ENCODE measurements at regions not wholly inside any gene's neighbourhood (a gene's known extent, or its start where the extent isn't known, plus 50 kb on each side); places are given as distances from the start of the nearest gene placed in this dataset.
"Not testable (repeated sequence)": the region's sequence is repeated elsewhere in the genome, so short reads cannot be mapped to it uniquely, and the experiment has no call there.

DNA sequence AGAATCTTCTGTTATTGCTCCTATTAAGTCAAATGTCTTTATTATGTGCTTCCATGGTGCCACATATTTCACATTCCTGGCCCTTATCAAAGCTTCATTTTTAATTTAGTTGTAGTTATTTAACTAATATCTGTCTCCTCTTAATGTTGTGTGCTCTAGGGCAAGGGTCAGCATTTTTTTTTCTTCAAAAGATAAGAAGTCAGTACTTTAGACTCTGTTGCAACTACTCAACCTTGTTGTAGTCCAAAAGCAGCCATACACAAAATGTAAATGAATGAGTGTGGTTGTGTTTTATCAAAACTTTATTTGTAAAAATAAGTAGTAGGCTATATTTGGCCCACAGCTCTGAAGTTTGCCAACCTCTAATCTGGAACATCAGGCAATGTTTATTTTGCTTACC, 394.7 kb upstream of the CBLB start:
- no peak for DNase-seq (ENCODE audit: low read depth)

DNA sequence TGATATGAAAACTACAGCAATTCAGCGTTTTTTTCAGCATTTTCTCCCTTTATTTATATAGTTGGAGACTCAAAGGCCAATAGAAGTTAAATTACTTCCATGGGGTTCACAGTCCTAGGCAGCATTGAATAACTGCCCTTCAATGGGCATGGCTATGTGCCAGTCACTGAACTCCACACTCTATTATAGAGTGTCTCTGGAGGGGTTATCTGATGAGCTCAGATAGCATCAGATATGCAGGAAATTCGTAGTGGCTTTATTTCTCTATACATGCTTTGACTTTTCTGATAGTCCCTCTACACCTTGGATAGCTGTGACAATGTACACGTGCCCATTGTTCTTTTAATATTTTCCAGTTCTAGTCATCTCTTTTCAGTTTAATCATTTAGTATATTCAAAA, 396.9 kb upstream of the CBLB start:
- no peak for DNase-seq (ENCODE audit: low read depth)

DNA sequence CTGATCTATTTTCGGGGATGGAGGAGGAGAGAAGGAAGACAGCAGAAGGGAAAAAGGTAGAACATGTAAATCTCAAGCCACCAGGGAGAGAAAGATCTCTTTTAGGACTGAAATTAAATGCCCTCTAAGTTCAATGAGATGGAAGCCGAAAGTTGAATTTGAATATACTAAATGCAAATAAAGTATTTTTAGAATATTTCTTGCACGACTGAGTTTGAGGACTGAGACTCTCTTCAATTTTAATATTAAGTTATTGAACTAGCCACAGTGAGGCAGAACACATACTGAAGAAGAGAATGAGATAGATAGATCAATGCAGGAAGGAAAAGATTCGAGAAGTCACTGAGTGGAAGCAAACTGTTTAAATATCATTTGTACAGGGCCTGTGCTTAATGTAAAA, 399.9 kb upstream of the CBLB start:
- no peak for DNase-seq (ENCODE audit: low read depth)

DNA sequence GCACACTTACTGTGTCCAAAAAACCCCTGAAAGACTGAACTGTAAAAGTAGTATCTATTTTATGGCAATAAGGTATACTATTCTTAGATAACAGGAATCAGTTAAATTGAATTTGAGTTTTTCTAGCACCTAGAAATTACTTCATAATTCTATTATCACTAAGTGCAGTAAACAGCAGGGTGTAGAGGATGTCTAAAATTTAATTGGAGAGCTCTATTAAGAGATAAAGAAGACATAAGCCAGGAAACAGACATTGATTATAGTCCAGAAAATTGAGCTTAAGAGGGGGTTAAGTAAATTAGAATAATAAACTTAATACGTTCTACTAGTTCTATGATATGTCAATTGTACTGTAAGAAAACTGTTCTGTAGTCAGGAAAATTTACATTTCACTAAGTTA, 403.5 kb upstream of the CBLB start:
- no peak for DNase-seq (ENCODE audit: low read depth)

DNA sequence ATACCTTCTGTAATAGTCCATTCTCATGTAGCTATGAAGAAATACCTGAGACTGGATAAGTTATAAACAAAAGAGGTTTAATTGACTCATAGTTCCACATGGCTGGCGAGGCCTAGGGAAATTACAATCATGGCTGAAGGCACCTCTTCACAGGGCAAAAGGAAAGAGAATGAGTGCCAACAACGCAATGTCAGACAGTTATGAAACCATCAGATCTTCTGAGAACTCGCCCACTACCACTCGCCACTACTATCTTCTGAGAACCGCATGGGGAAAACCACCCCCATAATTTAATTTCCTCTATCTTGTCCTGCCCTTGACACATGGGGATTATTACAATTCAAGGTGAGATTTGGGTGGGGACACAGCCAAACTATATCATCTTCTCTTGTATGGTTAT, 406.8 kb upstream of the CBLB start:
- no peak for DNase-seq (ENCODE audit: low read depth)

DNA sequence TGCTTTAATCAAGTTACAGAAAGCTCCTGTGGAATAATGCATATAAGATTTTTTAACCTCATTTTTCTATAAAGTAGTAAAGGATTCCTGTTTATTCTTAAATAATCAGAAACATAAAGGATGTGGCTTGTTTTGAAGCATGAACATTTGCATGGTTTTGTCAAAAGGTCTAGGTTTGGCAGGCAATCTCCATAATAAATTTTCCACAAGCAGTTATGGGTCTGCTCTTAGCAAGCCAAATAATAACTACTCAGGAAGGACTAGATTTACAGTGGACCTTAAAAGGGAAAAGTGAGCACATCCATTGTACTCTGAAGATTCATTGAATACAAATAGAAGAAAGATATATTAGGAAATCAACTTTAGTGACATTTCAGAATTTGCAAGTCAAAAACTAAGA, 407.3 kb upstream of the CBLB start:
- no peak for DNase-seq (ENCODE audit: low read depth)

DNA sequence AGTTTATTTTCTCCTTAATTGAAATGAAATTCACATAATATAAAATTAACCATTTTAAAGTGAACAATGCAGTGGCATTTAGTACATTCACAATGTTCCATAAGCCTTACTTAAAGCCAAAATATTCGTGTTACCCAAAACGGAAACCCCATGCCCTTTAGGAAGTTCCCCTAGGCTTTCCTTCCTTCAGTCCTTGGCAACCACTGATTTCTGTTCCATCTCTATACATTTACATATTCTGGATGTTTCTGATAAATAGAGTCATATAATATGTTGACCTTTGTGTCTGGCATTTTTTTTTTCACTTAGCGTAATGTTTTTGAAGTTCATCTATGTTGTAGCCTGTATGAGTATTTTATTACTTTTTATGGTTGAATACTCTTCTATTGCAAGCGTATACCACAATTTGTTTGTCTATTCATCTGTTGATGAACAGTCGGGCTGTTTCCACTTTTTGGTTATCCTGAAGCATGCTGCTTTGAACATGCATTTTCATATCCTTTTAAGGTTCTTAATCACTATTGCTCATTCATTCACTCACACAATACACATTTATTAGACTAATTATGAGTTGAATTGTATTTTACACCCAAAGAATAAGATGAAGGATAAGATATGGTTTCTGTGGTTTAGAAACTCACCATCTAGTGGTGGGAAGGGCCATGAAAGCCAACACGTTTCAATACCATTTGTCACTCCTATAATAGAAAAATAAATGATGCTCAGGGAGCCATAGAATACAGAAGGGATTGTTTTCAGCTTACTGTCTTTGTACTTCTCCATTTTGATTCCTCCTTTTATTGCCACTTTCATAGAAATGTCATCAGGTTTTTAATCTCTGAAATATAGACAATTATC, 408.2 kb upstream of the CBLB start:
- no peak for DNase-seq (ENCODE audit: low read depth)

DNA sequence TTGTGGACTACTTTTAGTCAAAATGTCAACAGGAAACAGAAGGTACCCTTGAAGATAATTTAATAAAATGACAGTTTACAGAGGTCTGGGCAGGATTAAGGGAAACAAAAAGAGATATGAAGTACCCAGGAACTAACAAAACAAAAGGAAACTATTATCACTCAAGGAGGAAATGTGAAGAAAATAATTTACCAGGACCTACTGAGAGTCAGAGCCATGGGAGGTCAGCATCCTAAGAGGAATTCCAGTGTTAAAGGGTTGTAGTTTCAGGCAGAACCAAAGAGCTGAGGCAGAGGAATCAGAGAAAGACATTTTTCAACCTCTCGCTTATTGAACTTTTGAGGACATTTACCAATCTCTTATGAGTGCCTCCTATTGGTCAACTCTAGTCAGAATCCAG, 408.9 kb upstream of the CBLB start:
- no peak for DNase-seq (ENCODE audit: low read depth)

DNA sequence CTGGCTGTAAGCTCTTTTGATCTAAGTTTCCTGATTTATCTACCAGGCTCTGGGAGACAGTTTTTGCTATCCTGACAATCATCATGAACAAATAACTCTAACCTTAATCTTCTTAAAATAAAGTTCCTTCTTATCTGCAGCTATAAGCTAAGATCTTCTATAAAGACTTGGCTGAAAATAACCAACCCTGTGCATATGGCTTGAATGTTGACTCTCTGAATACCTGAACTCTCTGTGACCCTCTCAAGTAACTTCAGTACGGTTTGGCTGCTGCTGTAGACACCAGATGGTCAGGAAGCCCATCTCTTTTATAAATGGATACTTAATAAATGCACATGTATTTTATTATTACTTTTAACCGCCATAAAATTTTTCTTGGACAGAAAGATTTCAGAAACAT, 412.4 kb upstream of the CBLB start:
- no peak for DNase-seq (ENCODE audit: low read depth)

DNA sequence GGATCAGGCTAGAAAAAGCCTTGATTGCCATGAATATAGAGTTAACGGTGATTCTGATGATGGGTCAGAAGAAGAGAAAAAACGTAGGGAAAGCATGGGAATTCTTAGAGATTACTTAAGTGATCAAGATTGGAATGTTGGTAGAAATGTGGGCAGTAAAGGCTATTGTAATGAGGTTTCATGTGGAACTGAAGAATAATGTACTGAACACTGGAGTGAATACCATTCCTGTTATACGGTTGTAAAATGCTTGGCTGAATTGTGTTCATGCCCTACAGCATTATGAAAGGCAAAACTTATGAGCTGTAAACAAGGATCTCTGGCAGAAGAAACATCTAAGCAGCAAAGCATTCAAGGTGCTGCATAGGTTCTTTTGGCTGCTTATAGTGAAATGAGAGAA, 414.1 kb upstream of the CBLB start:
- DNase-seq (ENCODE audit: low read depth) = no peak

DNA sequence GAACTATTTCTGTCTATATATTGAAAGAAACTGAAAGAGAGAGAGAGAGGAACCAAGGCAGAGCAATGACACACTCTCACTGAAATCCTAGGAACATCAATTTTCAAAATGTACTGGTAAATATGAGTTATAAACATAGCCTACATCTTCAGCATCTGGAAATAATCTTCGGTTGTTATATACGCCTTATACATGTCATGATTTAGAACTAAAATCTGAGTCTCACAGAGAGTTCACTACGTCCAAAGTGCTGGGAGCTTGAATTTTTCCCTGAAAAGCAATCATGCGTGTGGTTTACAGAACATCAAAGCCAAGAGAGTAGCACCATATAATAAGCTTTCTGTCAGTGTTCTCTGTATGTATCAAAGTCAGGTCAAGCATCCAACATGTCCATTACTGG, 420.0 kb upstream of the CBLB start:
- no peak for DNase-seq (ENCODE audit: low read depth)

DNA sequence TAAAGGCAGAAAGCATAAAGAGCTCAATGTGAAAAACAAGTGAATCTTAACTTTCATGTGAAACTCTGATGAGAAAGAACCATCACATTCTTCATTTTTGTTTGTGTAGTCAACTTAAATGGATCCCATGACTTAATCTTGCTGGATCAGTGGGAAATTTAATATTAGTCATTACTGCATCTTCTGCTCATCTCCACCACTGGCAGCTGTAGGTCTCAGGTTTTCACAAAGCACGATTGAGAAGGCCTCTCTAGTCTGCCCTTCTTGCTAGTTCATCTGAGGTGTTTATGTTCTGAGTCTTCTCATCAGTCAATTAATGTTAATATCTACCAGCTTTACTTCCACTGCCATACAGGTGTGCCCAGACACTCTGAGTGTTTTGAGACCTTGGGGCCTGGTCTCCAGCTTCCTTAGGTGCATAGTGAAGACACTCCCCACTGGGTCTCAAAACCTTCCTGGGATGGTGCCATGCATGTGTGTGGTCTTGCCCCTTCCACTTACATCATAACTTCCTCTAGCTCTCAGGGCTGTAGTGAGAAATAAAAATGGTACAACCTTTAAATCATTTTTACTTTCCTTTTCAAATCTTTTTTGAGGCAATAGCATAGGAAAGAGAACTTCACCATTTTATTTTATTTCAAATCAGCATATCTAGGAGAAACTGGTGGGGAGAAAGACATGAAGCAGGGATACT, 421.6 kb upstream of the CBLB start:
- DNase-seq (ENCODE audit: low read depth) = no peak

DNA sequence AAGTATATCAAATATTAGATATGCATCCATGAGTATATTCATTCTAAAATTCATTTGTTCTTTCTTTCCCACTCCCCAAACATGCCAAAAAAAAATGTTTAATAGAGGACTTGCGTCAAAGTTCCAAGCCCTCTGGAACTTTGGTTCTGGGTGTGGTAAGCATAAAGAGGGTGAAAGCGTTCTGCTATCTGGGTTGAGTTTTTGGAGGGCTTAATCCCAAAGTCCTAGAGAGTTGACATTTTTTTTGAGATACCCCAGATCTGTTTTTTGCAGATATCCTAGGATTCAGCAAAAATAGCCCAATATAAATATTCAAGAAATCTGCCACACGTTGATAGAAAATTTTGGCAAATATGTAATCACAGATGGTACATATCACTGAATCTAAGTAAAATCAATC, 424.3 kb upstream of the CBLB start:
- DNase-seq (ENCODE audit: low read depth) = no peak

DNA sequence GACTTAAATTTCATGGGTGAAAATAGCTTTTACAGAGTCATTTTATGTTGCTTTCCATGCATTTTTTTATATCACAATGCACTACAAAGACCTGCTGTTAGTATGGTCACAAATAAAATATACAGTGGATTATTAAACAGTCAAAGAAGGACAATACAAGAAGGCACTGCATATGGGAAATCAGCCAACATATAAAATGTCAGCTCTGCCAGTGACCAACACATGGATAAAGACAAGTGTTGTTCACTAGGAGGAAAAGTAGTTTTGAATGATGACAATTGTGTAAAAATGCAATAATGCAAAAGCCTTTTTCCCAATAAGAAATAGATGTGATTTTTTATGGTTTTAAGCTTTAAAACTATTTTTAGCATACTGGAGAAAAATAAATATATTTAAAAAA, 425.3 kb upstream of the CBLB start:
- no peak for DNase-seq (ENCODE audit: low read depth)

DNA sequence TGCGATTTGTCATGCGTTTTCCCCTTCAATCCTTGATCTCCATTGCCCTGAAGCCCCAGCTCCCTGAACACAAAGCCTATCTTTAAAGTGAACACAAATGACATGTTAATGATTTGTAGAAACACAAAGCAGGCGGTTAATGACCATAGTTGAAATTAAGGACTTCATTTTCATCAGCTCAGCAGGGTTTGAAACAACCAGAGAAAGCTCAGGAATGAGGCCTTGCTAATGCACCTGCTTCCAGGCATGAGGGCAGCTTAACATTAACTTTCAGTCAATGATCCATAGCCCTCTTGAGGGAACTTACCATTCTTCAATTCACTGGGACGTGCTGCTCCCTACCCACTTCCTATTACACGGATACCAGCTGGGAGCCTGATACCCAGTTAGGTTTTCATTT, 427.2 kb upstream of the CBLB start:
- no peak for DNase-seq (ENCODE audit: low read depth)

DNA sequence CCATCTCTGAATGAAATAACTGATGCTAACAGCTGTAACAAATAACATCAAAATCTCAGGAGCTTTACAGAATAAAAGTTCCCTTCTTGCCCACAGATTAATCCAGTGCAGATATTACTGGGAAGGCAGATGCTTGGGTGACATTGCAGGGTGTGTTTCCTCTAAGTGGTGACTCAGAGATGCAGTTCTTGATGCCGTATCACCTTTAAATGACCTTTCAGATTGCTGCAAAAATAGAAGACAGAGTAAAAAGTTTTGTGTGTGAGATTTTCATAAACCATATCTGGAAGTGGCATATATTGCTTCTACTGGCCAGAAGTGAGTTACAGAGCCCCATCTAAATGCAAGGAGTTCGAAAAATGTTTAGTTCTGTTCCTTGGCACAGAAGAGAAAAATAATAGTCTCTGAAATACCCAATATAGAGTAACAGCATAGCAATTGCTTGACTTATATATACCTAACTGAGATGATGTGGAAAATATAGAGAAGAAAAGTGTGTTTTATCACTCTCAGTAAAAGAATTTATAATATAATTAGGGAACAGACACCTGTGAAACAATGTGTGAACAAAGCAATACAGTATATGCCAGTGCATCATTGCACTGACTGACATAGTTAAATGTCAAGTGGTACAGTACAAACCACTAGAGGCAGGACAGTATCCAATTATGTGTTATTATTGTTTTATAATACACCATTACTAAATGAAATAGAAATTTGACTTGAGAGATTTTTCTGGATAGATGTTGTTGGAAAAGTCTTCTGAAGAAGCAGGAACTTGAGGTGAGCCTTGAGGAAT, 430.7 kb upstream of the CBLB start:
- DNase-seq (ENCODE audit: low read depth) = no peak

DNA sequence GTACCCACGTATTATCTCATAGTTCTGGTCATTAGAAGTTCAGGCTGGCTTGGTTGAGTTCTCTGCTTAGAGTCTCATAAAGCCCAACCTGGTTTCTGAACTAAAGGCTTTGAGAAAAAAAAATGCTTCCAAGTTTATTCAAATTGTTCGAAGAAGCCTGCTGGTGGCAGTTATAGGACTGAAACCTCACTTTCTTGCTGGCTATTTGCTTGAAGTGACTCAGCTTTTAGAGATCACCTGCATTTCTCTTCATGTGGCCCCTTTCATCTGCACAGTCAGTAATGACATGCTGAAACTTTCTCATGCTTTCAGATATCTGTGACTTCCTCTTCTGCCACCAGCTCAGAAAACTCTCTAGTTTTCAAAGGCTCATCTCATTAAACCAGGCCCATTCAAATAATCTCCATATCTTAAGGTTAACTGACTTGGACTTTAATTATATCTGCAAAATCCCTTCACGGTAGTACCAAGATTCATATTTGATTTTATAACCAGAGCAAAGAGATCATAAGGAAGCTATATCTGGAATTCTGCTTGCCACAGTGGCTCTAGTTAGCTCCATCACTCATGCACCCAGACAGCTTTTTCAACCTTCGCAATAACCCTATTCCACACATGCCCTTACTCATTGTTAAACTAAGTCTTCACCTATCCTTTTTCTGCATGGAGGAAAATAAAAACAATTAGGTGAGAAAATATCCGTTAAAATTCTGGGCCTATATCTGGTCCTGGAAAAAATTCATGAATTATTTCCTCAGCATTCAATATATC, 433.8 kb upstream of the CBLB start:
- no peak for DNase-seq (ENCODE audit: low read depth)

DNA sequence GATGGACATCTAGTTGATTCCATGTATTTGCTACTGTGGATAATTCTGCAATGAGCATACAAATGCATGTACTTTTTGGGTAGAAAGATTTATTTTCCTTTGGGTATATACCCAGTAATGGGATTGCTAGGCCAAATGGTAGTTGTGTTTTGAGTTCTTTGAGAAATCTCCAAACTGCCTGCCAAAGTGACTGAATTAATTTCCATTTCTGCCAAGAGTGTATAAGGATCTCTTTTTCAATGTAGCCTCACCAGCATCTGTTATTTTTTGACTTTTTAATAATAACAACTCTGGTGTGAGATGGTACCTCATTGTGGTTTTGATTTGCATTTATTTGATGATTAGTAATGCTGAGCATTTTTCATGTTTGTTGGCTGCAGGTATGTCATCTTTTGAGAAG, 435.0 kb upstream of the CBLB start:
- no peak for DNase-seq (ENCODE audit: low read depth)

DNA sequence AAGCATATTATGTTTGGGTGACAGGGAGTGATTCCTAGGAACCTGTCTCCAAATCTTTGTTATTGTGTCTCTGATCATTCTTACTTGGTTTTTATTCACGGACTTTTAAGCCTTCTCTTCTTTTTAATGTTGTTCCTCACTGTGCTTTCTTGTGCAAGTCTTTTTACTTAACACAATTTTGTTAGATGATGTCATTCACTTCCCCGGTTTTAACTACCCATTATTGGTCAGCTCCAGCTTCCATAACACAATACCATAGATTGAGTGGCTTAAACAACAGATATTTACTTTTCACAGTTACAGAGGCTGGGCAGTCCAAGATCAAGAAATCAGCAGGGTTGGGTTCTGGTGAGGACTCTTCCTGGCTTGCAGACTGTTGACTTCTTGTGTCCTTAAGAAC, 436.3 kb upstream of the CBLB start:
- DNase-seq (ENCODE audit: low read depth) = no peak

DNA sequence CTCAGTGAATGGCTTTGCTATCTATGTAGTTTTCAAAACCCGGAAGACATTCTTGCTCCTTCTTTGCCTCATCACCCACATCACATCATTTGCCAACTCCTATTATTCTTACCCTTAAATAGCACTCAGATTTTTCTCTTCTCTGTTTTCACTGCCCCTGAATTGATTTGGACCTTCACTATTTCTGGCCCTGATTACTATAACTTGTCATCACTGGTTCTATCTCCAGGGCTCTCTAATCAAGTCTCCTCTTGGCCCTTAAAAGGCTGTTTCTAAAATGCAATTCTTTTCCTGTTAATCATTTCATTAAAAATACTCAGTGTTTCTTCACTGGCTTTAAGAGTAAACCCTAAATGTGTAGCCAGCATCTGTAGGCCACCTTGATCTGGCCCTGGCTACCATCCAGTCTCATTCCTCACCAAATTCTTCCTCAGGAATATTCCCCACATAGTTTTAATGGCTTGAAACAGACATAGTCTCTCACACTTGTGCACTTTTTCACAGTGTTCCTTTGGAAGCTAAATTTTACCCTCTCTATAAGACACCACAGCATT, 437.1 kb upstream of the CBLB start:
- no peak for DNase-seq (ENCODE audit: low read depth)

DNA sequence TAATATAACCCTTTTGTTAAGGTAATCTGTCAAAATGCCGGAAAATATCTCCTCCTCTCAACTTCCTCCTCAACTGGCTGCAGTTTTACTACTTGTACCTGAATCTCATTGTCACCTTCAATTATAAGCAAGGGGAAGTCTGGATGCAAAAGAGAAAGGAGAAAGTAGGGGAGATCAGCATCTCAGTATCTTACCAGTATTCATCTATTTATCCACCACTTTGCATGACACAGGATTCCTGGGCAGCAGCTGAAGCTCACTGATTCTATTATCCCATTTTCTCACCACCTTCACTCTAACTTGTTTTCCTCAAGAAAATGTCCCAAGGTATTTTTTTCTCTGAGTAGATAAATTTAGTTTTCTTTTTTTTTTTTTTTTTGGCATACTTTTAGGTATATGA, 440.5 kb upstream of the CBLB start:
- DNase-seq (ENCODE audit: low read depth) = no peak

DNA sequence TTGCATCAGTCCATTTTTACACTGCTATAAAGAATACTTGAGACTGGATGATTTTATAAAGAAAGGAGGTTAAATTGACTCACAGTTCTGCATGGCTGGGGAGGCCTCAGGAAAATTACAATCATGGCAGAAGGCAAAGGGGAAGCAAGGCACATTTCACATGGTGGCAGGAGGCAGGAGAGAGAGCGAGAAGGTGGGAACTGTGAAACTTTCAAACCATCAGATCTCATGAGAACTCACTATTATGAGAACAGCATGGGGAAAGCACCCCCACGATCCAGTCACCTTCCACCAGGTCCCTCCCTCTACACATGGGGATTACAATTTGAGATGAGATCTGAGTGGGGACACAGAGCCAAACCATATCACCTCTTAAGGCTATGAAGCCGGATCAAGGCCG, 441.0 kb upstream of the CBLB start:
- DNase-seq (ENCODE audit: low read depth) = not testable (repeated sequence)
